ENCODE measurements at regions not wholly inside any gene's neighbourhood (a gene's known extent, or its start where the extent isn't known, plus 50 kb on each side); places are given as distances from the start of the nearest gene placed in this dataset.

GRCh38 chr6:93550551-93551276, 131.4 kb upstream of the EPHA7 start:
- DNase-seq (ENCODE audit: low spot score) = no peak

GRCh38 chr6:93549868-93550267, 130.5 kb upstream of the EPHA7 start:
- DNase-seq (ENCODE audit: low spot score) = no peak

- no peak for DNase-seq (ENCODE audit: low spot score)
Observed at GRCh38 chr6:93524671-93525451, 105.5 kb upstream of the EPHA7 start.

GRCh38 chr6:93523365-93523764, 104.0 kb upstream of the EPHA7 start:
- no peak for DNase-seq (ENCODE audit: low spot score)

GRCh38 chr6:93516441-93516840, 97.1 kb upstream of the EPHA7 start:
- DNase-seq (ENCODE audit: low spot score) = no peak

GRCh38 chr6:93515736-93516135, 96.4 kb upstream of the EPHA7 start:
- DNase-seq (ENCODE audit: low spot score) = no peak

GRCh38 chr6:93498713-93499112, 79.4 kb upstream of the EPHA7 start:
- no peak for DNase-seq (ENCODE audit: low spot score)

GRCh38 chr6:93496548-93496947, 77.2 kb upstream of the EPHA7 start:
- DNase-seq (ENCODE audit: low spot score) = no peak

- DNase-seq (ENCODE audit: low spot score) = no peak
Observed at GRCh38 chr6:93494057-93494456, 74.7 kb upstream of the EPHA7 start.

- no peak for DNase-seq (ENCODE audit: low spot score)
Observed at GRCh38 chr6:93474733-93475179, 55.4 kb upstream of the EPHA7 start.

- DNase-seq (ENCODE audit: low spot score) = no peak
Observed at GRCh38 chr6:93471281-93471680, 51.9 kb upstream of the EPHA7 start.

Measured in ecto neural progenitor cell (in vitro differentiated cells).